ENCODE measurements at regions not wholly inside any gene's neighbourhood (a gene's known extent, or its start where the extent isn't known, plus 50 kb on each side); places are given as distances from the start of the nearest gene placed in this dataset.
"Not testable (repeated sequence)": the region's sequence is repeated elsewhere in the genome, so short reads cannot be mapped to it uniquely, and the experiment has no call there.

DNA sequence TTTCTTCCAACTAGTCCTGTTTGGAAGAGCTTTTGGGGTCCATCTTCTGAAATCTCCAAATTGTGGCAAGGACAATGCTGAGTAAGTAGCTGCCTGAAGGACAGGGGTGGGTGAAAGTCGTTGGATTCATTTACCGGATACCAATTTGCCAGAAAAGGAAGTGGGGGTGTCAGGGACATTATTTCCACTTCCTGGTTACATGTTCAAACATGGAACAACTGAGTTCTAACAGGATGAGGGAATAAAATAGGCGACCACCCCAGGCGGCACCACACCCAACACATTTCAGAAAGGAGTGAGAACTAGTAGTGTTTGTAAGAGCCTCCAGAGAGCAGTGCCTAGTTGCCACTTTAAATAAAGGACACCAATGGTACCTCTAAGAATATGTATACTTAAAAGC is 158.6 kb upstream of the SERTAD2 start:
- no peak for DNase-seq (ENCODE audit: low read depth)
- no peak overlapping the region for H3K4me3 ChIP-seq (ENCODE audit: control insufficient read depth, low read depth, low read length)
- TF ChIP-seq, protein P1, sequence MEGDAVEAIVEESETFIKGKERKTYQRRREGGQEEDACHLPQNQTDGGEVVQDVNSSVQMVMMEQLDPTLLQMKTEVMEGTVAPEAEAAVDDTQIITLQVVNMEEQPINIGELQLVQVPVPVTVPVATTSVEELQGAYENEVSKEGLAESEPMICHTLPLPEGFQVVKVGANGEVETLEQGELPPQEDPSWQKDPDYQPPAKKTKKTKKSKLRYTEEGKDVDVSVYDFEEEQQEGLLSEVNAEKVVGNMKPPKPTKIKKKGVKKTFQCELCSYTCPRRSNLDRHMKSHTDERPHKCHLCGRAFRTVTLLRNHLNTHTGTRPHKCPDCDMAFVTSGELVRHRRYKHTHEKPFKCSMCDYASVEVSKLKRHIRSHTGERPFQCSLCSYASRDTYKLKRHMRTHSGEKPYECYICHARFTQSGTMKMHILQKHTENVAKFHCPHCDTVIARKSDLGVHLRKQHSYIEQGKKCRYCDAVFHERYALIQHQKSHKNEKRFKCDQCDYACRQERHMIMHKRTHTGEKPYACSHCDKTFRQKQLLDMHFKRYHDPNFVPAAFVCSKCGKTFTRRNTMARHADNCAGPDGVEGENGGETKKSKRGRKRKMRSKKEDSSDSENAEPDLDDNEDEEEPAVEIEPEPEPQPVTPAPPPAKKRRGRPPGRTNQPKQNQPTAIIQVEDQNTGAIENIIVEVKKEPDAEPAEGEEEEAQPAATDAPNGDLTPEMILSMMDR (conservative IDR thresholded peaks at IDR 0.05; ENCODE audit: control insufficient read depth, insufficient read depth, low read depth, low read length), result no peak

DNA sequence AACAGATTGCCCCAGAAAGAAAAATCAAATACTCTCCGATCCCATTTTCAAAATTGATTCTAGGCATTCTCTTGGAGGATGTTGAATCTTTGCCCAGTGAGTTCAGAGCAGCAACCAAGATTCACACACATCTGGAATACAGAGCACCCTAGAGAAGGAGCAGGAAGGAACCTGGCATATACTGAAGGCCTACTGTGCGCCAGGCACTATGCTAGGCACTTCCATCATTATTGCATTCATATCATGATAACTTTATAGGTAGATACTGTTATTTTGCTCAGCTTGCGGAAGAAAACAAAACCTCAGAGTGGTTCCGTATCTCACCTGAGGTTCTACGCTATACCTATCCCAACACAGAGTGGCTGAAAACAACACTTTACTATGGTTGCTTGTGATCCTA is 160.3 kb upstream of the SERTAD2 start:
- no peak overlapping the region for H3K4me3 ChIP-seq (ENCODE audit: control insufficient read depth, low read depth, low read length)
- TF ChIP-seq, protein P1 (conservative IDR thresholded peaks at IDR 0.05; ENCODE audit: control insufficient read depth, insufficient read depth, low read depth, low read length), result no peak

DNA sequence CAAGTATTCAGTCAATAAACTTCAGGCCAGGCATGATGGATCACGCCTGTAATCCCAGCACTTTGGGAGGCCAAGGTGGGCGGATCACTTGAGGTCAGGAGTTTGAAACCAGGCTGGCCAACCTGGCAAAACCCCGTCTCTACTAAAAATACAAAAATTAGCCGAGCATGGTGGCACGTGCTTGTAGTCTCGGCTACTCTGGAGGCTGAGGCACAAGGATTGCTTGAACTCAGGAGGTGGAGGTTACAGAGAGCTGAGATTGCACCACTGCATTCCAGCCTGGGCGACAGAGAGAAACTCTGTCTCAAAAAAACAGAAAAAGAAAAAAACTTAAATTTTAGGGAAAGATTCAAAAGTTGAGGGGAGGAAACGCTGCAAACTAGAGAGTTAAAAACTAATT is 162.8 kb upstream of the SERTAD2 start:
- not testable (repeated sequence) for H3K4me3 ChIP-seq (ENCODE audit: control insufficient read depth, low read depth, low read length); DNase-seq (ENCODE audit: low read depth)

More for the DNA sequence above, 160.3 kb upstream of the SERTAD2 start:
- DNase-seq (ENCODE audit: low read depth), result no peak

DNA sequence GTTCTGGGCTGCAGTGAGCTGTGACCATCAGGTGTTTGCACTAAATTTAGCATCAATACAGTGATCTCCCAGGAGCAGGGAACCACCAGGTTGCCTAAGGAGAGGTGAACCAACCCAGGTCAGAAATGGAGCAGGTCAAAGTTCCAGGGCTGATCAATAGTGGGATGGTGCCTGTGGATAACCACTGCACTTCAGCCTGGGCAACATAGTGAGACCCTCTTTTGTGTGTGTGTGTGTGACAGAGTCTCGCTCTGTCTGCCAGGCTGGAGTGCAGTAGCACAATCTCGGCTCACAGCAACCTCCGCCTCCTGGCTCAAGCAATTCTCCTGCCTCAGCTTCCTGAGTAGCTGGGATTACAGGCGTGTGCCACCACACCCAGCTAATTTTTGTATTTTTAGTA is 163.7 kb upstream of the SERTAD2 start:
- no peak for DNase-seq (ENCODE audit: low read depth)
- no peak overlapping the region for H3K4me3 ChIP-seq (ENCODE audit: control insufficient read depth, low read depth, low read length)
- TF ChIP-seq, protein P1 (conservative IDR thresholded peaks at IDR 0.05; ENCODE audit: control insufficient read depth, insufficient read depth, low read depth, low read length), result no peak

DNA sequence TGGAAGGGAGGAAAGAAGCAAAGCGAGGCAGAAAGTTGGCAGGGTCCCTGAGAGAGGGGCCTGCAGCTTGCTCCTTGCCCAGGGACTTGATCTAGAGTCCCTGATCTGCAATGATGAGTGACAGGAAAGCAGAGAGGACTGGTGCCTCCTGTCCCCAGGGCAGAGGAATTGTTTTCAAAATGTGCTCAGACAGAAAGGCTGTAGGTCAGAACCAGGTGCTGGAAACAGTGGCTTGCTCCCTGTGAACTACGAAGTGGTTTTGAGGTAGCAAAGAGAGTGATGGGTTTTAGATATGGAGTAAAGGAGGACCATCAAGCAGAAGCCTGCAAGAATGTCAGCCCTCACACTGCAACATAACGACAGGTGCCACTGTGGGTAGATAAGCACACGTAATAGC is 164.9 kb upstream of the SERTAD2 start:
- no peak overlapping the region for H3K4me3 ChIP-seq (ENCODE audit: control insufficient read depth, low read depth, low read length)
- TF ChIP-seq, protein P1 (conservative IDR thresholded peaks at IDR 0.05; ENCODE audit: control insufficient read depth, insufficient read depth, low read depth, low read length), result no peak
- no peak for DNase-seq (ENCODE audit: low read depth)

DNA sequence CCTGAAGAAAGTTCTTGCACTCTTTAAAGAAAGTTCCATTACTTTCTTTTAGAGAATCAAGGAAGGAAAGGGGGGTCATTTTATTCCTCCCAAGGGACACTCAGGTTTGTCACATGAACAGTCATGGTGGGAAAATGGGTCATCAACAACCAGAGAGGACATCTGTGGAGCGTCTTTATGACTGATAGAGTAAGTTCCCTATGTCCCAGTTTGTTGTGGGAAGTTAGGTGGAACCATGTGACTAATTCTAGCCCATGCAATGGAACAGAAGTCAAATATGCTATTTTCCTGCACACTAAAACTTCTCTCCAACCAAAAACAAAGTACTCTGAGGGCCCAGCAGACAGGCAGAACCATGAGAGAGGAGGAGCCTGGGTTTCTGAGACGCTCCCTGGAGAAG is 165.6 kb upstream of the SERTAD2 start:
- H3K4me3 ChIP-seq (ENCODE audit: control insufficient read depth, low read depth, low read length), result no peak overlapping the region
- DNase-seq (ENCODE audit: low read depth), result peak; percentile 55
- TF ChIP-seq, protein P1 (conservative IDR thresholded peaks at IDR 0.05; ENCODE audit: control insufficient read depth, insufficient read depth, low read depth, low read length), result no peak

DNA sequence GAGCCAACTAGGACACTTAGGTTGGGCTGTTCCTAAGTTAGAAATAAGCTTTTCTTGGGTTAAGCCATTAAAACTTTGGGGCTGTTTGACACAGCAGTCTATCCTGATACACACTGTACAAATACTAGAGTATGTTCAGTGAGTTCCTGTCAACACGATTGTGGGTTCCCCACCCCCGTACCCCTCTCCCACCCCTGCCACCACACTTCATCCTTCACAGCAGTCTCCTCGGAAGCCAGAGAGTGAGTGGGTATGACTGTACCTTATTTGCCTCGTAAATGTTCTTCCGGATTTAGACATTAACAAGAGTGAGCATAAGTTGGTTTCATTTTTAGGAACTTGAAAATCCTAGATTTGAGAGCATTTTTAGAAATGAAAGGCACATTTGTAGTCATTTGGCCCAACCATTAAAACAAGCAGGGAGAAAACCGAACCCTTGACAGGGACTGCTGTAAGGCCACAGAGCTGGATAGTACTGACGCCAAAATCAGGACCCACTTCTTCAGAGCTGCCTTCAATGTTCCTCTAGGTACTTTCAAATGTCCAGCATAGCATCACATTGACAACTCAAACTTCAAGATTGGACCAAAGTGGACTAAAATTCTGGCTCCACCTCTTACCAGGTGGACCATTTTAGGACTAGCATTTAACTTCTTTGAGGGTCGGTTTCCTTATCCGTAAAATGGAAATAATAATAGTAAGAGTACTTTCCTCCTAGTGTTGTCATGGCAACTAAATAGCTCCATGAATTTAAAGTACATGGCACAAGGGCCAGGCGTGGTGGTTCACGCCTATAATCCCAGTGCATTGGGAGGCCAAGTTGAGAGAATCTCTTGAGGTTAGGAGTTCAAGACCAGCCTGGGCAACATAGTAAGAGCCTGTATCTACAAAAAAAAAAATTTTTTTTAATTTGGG is 166.3 kb upstream of the SERTAD2 start:
- TF ChIP-seq, protein P1 (conservative IDR thresholded peaks at IDR 0.05; ENCODE audit: control insufficient read depth, insufficient read depth, low read depth, low read length), result no peak
- DNase-seq (ENCODE audit: low read depth), result peak; percentile 33
- no peak overlapping the region for H3K4me3 ChIP-seq (ENCODE audit: control insufficient read depth, low read depth, low read length)
